NB4 (cell line): ENCODE measurements at regions not wholly inside any gene's neighbourhood (a gene's known extent, or its start where the extent isn't known, plus 50 kb on each side); places are given as distances from the start of the nearest gene placed in this dataset.

Experiments
- CTCF ChIP-seq: IDR thresholded peaks from one replicate; pipeline ENCODE4 v1.5.1; 2012; ENCODE audit warnings: low read depth, low read length
- MAX ChIP-seq: IDR thresholded peaks from 2 replicates; pipeline ENCODE4 v1.6.1; 2011; ENCODE audit warnings: low read depth, low read length
- POLR2A ChIP-seq: IDR thresholded peaks from 2 replicates; pipeline ENCODE4 v1.6.1; 2011; ENCODE audit warnings: mild to moderate bottlenecking; ENCODE audit not compliant: insufficient read length; ENCODE audit errors: extremely low read depth

- TF ChIP-seq CTCF, result peak; percentile 56
- no peak for TF ChIP-seq POLR2A
- TF ChIP-seq MAX, result 0 out of 2 replicates have a peak, but pooled peaks have one; percentile 4
These were observed 496.4 kb downstream of the BUD13 start for GRCh38 chr11:116276051-116277044.
